HepG2 (cell line): ENCODE measurements at regions not wholly inside any gene's neighbourhood (a gene's known extent, or its start where the extent isn't known, plus 50 kb on each side); places are given as distances from the start of the nearest gene placed in this dataset.

ENCODE experiments used
- CTCF ChIP-seq: sonication (generic); formaldehyde crosslinking; IDR thresholded peaks from 2 replicates; pipeline ENCODE4 v1.5.0; 2020; ENCODE audit warnings: mild to moderate bottlenecking, missing genetic modification reagents, moderate library complexity
- POLR2A ChIP-seq, 2 experiments: IDR thresholded peaks; 2 replicates each; pipeline ENCODE4 v1.6.1; 2011; ENCODE audit warnings: low read depth in 2 of 2, low read length in 2 of 2, mild to moderate bottlenecking in 1 of 2, moderate library complexity in 1 of 2; ENCODE audit not compliant: insufficient read depth in 1 of 2
- ZNF570 ChIP-seq: sonication (generic); formaldehyde crosslinking; IDR thresholded peaks from 2 replicates; pipeline ENCODE4 v1.4.0; 2020; ENCODE audit warnings: mild to moderate bottlenecking, missing genetic modification reagents, borderline replicate concordance

DNA sequence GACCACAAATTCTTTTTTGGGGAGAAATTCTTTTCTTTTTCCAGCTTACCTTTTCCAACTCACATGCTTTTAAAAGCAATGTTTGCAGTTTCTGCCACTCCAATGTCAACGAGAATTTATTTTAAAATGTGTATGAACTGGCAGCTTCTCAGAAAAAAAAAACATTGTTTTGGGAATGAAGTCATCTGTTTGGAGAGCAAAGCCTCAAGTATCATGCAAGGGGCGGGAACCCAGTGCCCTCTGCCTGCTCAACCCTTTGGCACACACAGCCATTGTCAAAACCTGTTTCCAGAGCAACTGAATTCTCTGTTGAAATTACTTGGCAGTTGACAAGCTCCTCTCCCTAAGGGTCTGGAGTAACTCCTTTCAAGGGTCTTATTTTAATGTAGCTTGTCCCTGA lies 128.5 kb downstream of the QPCT start:
- TF ChIP-seq POLR2A (IDR thresholded peaks at IDR 0.05; ENCODE audit: insufficient read depth in 1 of 2, low read depth in 2 of 2, low read length in 2 of 2) (no peak), ZNF570 (CRISPR knock-in tag) (no peak), CTCF (CRISPR knock-in tag) (no peak)
